Liver (tissue), 3 donors: ENCODE measurements at regions not wholly inside any gene's neighbourhood (a gene's known extent, or its start where the extent isn't known, plus 50 kb on each side); places are given as distances from the start of the nearest gene placed in this dataset.

Source experiments
- ATF3 ChIP-seq: IDR thresholded peaks from 2 replicates; pipeline ENCODE4 v1.6.1; 2016; ENCODE audit warnings: antibody characterized with exemption
- FOXA1 ChIP-seq: IDR thresholded peaks from 2 replicates; pipeline ENCODE4 v1.6.1; 2016; ENCODE audit warnings: antibody characterized with exemption
- HNF4G ChIP-seq: IDR thresholded peaks from 2 replicates; pipeline ENCODE4 v1.6.1; 2016; ENCODE audit warnings: antibody characterized with exemption
- MAX ChIP-seq: IDR thresholded peaks from 2 replicates; pipeline ENCODE4 v1.6.1; 2016; ENCODE audit warnings: antibody characterized with exemption
- RAD21 ChIP-seq, 2 donors: IDR thresholded peaks; 2 replicates each; pipeline ENCODE4 v1.6.1; 2016; ENCODE audit warnings: antibody characterized with exemption in 2 of 2, mild to moderate bottlenecking in 2 of 2
- TF ChIP-seq, protein P1 (sequence below): fragments of 150-350 bp; IDR thresholded peaks from 2 replicates; pipeline ENCODE4 v1.5.1; 2017; ENCODE audit warnings: improper control_type of control experiment, low read depth, low read length; ENCODE audit not compliant: missing input control
- donor health status: healthy.
- donor health status: healthy.

DNA sequence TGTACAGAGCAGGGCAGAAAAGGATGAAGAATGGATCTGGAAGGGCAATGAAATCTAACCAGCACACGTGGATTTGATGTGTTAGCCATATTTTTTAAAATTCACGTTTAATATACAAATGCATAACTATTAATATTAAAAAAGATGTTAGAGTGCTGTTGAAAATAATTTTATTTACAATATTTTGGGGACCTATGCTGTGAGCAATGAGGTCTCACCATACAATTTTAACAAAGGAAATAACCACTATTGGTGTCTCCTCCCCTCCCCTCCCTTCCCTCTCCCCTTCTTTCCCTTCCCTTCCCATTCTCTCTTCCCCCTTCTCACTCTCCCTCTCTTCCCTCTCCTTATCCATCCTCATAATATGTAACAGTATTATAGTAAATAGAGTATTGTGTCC, 64.2 kb upstream of the GPR139 start:
- TF ChIP-seq MAX (no peak), ATF3 (no peak), HNF4G (no peak), RAD21 (IDR thresholded peaks at IDR 0.05) (no peak), FOXA1 (no peak)
- TF ChIP-seq, protein P1, sequence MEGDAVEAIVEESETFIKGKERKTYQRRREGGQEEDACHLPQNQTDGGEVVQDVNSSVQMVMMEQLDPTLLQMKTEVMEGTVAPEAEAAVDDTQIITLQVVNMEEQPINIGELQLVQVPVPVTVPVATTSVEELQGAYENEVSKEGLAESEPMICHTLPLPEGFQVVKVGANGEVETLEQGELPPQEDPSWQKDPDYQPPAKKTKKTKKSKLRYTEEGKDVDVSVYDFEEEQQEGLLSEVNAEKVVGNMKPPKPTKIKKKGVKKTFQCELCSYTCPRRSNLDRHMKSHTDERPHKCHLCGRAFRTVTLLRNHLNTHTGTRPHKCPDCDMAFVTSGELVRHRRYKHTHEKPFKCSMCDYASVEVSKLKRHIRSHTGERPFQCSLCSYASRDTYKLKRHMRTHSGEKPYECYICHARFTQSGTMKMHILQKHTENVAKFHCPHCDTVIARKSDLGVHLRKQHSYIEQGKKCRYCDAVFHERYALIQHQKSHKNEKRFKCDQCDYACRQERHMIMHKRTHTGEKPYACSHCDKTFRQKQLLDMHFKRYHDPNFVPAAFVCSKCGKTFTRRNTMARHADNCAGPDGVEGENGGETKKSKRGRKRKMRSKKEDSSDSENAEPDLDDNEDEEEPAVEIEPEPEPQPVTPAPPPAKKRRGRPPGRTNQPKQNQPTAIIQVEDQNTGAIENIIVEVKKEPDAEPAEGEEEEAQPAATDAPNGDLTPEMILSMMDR: no peak
